OCI-LY7 (cell line): ENCODE measurements at regions not wholly inside any gene's neighbourhood (a gene's known extent, or its start where the extent isn't known, plus 50 kb on each side); places are given as distances from the start of the nearest gene placed in this dataset.

Experiments used
- CTCF ChIP-seq: fragments of 200-600 bp; sonication (generic); conservative IDR thresholded peaks from 2 replicates; pipeline ENCODE4 v1.5.1; 2014; ENCODE audit warnings: mild to moderate bottlenecking, antibody characterized with exemption, low read length, moderate library complexity, mixed read lengths
- EZH2phosphoT487 ChIP-seq: fragments of 200-600 bp; sonication (generic); IDR thresholded peaks from 2 replicates; pipeline ENCODE4 v1.6.1; 2018; ENCODE audit warnings: low read depth, borderline replicate concordance, mild to moderate bottlenecking, mixed run types, antibody characterized with exemption, low read length, moderate library complexity, mixed read lengths

- TF ChIP-seq CTCF (no peak), EZH2phosphoT487 (no peak)
Observed at GRCh38 chr2:128523457-128523856, 204.8 kb upstream of the HS6ST1 start.
